Astrocyte (in vitro differentiated cells and primary cell): ENCODE measurements at regions not wholly inside any gene's neighbourhood (a gene's known extent, or its start where the extent isn't known, plus 50 kb on each side); places are given as distances from the start of the nearest gene placed in this dataset.

Source experiments
- EZH2 ChIP-seq: IDR thresholded peaks from 2 replicates; pipeline ENCODE4 v1.6.1; 2012; ENCODE audit warnings: mild to moderate bottlenecking, low read length, inconsistent platforms; ENCODE audit not compliant: insufficient read depth
- TF ChIP-seq, protein P1 (sequence below): IDR thresholded peaks from 2 replicates; pipeline ENCODE4 v1.5.1; 2011; ENCODE audit warnings: low read depth, mild to moderate bottlenecking, inconsistent platforms, low read length, moderate library complexity; ENCODE audit not compliant: insufficient read depth

DNA sequence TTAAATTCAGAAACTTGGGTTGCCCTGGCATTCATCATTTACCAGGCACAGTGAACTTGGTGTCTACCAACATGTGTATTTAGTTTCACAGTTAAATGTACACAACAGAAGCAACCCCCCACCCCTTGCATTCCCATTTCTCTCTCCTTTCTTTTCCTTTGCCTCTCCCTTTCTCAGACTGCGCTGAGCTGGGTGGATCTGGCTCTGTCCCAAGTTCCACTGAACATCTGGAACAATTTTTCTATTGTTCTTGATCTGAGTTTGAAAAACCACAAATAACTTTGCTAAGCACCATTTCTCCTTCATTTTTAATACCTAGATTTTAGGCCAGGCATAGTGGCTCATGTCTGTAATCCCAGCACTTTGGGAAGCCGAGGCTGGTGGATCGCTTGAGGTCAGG, 242.2 kb downstream of the ABHD5 start:
- TF ChIP-seq, protein P1, sequence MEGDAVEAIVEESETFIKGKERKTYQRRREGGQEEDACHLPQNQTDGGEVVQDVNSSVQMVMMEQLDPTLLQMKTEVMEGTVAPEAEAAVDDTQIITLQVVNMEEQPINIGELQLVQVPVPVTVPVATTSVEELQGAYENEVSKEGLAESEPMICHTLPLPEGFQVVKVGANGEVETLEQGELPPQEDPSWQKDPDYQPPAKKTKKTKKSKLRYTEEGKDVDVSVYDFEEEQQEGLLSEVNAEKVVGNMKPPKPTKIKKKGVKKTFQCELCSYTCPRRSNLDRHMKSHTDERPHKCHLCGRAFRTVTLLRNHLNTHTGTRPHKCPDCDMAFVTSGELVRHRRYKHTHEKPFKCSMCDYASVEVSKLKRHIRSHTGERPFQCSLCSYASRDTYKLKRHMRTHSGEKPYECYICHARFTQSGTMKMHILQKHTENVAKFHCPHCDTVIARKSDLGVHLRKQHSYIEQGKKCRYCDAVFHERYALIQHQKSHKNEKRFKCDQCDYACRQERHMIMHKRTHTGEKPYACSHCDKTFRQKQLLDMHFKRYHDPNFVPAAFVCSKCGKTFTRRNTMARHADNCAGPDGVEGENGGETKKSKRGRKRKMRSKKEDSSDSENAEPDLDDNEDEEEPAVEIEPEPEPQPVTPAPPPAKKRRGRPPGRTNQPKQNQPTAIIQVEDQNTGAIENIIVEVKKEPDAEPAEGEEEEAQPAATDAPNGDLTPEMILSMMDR, result no peak
- TF ChIP-seq EZH2, result no peak
